DMS79 (cell line): ENCODE measurements at regions not wholly inside any gene's neighbourhood (a gene's known extent, or its start where the extent isn't known, plus 50 kb on each side); places are given as distances from the start of the nearest gene placed in this dataset.
"Not testable (repeated sequence)": the region's sequence is repeated elsewhere in the genome, so short reads cannot be mapped to it uniquely, and the experiment has no call there.

Experiments
- DNase-seq: peaks from one replicate; lab custom pipeline; 2025; lab: John Stamatoyannopoulos, UW

- DNase-seq: no peak
Observed at GRCh38 chr5:25393957-25394356, 749.2 kb upstream of the CDH10 start.

GRCh38 chr5:25393256-25393655 lies 748.5 kb upstream of the CDH10 start:
- no peak for DNase-seq

GRCh38 chr5:25387953-25388352 lies 743.2 kb upstream of the CDH10 start:
- DNase-seq: no peak

DNA sequence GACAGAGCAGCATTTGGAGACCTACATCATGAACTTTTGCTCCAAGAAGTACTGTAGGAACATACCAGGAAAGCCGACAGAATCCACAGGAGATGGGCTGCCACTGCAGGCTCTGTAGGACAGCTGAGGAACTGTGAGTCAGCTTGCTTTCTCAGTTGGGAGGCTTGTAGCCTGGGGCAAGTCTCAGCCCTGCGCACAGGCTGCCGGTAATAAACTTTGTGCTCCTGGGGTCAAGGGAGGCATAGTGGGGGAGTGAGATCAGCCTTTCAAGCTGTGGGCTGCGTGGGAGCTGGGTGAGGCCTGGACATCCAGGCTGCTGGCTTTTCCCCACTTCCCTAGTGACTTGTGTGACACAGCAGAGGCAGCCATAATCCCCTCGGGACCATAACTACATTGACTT lies 718.0 kb upstream of the CDH10 start:
- DNase-seq: no peak

DNA sequence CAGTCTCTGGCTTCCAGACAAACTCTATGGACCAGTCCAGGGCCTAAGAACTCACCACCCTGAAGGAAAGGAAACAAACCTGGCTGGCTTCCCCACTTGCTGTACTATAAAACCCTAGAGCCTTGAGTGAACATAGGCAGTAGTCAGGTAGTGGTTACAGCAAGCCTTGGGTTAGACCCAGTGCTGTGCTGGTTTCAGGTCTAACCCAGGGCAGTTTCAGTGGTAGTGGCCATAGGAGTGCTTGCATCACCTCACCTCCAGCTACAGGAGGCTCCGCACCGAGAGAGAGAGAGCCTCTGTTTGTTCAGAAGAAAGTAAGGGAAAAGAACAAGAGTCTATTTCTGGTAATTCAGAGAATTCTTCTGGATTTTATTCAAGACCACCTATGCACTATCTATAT lies 714.1 kb upstream of the CDH10 start:
- DNase-seq: no peak

GRCh38 chr5:25357605-25358004 lies 712.8 kb upstream of the CDH10 start:
- no peak for DNase-seq

GRCh38 chr5:25349746-25350145 lies 705.0 kb upstream of the CDH10 start:
- DNase-seq: no peak

- no peak for DNase-seq
Observed at GRCh38 chr5:25345240-25345771, 700.5 kb upstream of the CDH10 start.

GRCh38 chr5:25339541-25339940 lies 694.8 kb upstream of the CDH10 start:
- no peak for DNase-seq

DNA sequence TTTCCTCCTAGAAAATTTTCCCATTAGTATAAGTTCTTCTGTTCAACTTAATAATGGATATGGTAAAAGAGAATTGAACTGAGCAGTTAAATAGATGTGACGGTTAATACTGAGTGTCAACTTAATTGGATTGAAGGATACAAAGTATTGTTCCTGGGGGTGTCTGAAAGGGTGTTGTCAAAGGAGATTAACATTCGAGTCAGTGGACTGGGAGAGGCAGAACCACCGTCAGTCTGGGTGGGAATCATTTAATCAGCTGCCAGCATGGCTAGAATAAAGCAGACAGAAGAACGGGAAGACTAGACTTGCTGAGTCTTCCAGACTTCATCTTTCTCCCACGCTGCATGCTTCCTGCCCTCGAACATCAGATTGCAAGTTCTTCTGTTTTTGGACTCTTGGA lies 689.6 kb upstream of the CDH10 start:
- DNase-seq: no peak

- no peak for DNase-seq
Observed at GRCh38 chr5:25330721-25331120, 685.9 kb upstream of the CDH10 start.

DNA sequence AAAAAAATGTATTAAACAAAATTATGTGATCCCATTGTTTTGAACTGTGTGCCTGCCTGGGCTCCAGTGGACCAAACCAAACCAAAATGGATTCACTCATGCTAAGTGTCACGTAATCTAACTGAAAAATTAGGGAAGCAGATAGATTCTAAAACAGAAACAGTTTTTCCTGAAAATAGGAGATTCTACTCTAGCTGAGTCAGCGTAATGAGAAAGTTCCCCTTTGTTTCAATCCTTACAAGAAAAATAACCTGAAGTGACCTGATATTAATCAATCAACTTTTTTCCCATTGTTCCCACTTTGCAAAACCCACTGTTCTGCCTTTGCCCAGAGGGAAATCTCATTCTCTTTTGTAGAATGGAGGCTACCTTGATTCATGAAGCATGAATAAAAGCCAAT lies 682.4 kb upstream of the CDH10 start:
- no peak for DNase-seq

DNA sequence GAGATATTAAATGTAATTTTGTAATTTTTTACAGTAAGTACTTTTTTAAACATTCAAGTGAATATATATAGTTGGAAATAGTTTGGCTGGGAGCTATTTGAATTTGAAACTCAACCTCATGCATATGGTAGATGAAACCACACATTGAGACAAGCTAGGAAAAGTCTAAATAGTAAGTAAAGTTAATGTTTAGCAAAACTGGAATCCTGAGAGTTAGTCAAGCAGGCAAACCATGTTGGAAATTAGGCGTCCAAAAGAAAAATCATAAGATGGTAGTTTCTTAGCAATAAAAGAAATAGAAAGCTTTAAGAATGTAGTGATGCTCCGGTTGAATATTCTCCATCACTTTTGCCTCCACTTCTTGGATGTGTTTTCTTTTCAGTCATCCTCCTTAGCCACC lies 657.1 kb upstream of the CDH10 start:
- no peak for DNase-seq

DNA sequence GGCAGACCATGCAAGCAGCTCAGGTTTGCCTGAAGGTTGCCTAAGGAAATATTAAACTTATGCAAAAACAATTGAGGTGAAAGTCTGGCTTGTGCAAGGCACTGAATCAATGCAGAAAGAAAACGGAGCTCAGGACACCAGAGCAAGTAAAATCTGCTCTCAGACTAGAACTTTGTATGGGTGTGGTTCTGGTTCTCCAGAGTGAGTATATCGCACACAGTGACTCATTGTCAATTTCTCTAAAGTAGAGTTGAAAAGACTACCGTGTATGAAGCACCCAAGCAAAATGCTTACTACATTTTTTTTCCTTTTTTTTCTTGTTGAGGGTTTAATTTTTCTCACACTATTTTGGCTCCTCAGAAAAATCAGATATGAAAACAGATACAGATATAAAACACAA lies 650.3 kb upstream of the CDH10 start:
- no peak for DNase-seq

- not testable (repeated sequence) for DNase-seq
Observed at GRCh38 chr5:25289766-25290165, 645.0 kb upstream of the CDH10 start.

- DNase-seq: no peak
Observed at GRCh38 chr5:25286319-25286718, 641.5 kb upstream of the CDH10 start.

- no peak for DNase-seq
Observed at GRCh38 chr5:25285136-25285535, 640.4 kb upstream of the CDH10 start.

DNA sequence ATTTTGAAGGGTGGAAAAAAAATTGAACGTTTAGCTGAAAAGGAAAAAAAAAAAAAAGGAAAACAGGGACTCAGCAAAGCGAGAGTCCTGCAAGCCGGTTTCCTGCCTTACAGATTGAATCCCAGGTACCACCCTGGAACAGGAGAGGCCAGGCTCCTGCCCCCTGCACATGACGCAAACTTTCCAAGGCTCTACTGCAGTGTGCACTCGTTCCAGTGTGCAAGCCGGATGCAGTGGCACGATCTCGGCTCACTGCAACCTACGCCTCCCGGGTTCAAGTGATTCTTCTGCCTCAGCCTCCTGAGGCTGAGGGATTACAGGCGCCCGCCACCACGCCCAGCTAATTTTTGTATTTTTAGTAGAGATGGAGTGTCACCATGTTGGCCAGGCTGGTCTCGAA lies 618.7 kb upstream of the CDH10 start:
- not testable (repeated sequence) for DNase-seq

GRCh38 chr5:25262221-25262620 lies 617.4 kb upstream of the CDH10 start:
- DNase-seq: no peak

- no peak for DNase-seq
Observed at GRCh38 chr5:25255128-25255527, 610.4 kb upstream of the CDH10 start.

GRCh38 chr5:25241981-25242380 lies 597.2 kb upstream of the CDH10 start:
- no peak for DNase-seq

DNA sequence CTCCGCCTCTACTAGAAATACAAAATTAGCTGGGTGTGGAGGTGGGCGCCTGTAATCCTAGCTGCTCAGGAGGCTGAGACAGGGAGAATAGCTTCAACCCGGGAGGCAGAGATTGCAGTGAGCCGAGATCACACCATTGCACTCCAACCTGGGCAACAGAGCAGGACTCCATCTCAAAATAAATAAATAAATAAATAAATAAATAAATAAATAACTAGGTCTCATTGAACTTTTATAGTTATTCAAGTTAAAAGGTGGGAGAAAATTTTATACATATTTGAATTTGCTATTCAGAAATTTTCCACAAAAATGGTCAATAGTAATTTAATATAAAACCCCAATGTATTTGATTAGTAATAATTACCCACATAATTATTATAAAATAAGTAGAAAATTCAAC lies 593.9 kb upstream of the CDH10 start:
- DNase-seq: not testable (repeated sequence)

- no peak for DNase-seq
Observed at GRCh38 chr5:25224316-25224982, 579.7 kb upstream of the CDH10 start.

- DNase-seq: not testable (repeated sequence)
Observed at GRCh38 chr5:25199902-25200301, 555.1 kb upstream of the CDH10 start.
